GM21381 (cell line): ENCODE measurements at regions not wholly inside any gene's neighbourhood (a gene's known extent, or its start where the extent isn't known, plus 50 kb on each side); places are given as distances from the start of the nearest gene placed in this dataset.

Experiments used
- ATAC-seq: cut with Tn5 transposase; IDR thresholded peaks from one replicate; pipeline ENCODE4 v1.9.1; 2021; ENCODE audit warnings: mild to moderate bottlenecking, moderate library complexity; ENCODE audit not compliant: unreplicated experiment

GRCh38 chr16:86052115-86052670, 153.2 kb downstream of the IRF8 start:
- ATAC-seq = no peak

DNA sequence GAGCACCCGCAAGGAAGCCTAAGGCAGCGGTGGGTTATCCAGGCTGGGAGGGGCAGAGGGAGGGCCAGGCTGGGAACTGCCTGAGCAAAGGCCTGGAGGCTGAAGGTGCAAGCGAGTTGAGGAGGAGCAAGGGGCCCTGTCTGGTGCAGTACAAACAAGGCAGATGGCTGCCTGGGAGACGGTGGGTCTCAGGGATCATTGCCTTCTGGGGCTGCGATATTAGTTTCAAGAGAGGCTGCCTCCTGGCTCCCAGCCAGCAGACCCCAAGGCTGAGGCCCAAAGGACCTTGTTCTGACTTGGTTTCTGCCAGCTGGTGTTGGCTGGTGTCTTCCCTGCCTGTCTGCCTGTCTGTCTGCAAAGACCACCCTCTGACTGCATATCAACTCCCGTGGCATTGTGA, 154.0 kb downstream of the IRF8 start:
- no peak for ATAC-seq

DNA sequence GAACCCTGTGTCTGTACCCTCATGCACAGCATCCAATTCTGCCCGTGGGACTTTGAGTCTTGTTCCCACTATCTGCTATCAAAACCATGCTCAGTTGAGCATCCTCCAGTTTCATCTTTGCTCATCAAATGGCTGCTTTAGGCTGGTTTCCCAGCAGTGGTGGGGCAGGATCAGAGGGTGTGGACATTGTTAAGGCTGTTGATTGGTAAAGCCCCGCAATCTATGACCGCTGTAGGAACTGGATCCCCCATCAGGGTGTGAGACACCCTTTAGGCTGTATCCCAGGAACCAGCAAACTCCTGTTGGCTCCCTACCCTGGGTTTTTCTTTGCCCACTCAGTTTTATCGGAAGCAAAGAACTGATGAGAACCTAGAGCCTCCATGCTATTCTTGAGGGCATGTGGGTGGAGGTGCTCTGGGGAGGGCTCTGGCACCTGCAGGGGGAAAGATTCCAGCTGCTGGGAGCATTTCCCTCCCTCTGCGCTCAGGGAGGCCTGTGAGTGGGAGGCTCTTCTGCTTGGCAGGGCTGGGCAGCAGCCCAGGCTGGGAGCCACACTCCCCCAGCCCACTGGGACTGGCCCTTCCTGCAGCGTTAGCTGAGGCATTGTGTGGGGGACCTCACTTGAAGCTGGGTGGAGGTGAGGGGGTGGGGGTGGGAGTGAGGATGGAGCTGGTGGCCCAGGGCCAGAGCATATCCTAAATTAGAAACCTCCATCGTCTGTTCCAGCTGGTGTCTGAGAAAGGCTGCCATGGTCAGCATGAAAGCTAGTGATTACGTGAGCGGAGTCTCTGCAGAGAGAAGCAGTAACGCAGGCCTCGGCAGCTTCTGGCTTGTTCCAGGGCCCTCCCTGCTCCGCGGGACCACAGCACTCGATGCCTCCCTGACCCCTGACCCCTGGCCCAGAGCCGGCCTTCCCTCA, 160.6 kb downstream of the IRF8 start:
- ATAC-seq = no peak

GRCh38 chr16:86060381-86061317, 161.7 kb downstream of the IRF8 start:
- no peak for ATAC-seq

DNA sequence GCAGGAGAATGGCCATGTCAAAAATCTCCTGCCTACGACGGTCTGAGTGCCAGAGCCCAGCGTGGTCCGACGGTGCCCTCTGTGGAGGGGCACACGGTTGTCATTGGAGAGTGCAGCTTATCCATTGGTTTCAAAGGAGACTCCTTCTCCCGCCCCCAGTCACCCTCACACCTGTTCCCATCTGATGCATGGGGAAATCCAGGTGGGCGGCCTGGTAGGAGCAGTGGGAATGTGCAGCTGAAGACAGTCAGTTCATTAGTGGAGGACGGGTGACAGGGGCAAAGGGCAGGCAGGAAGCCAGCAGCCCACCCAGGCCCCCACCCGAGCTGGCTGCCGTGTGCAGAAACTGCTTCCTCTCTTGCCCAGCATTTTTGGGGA, 162.3 kb downstream of the IRF8 start:
- no peak for ATAC-seq

GRCh38 chr16:86061721-86062120, 162.8 kb downstream of the IRF8 start:
- ATAC-seq = no peak

- no peak for ATAC-seq
Measured at GRCh38 chr16:86062271-86062965, 163.5 kb downstream of the IRF8 start.

DNA sequence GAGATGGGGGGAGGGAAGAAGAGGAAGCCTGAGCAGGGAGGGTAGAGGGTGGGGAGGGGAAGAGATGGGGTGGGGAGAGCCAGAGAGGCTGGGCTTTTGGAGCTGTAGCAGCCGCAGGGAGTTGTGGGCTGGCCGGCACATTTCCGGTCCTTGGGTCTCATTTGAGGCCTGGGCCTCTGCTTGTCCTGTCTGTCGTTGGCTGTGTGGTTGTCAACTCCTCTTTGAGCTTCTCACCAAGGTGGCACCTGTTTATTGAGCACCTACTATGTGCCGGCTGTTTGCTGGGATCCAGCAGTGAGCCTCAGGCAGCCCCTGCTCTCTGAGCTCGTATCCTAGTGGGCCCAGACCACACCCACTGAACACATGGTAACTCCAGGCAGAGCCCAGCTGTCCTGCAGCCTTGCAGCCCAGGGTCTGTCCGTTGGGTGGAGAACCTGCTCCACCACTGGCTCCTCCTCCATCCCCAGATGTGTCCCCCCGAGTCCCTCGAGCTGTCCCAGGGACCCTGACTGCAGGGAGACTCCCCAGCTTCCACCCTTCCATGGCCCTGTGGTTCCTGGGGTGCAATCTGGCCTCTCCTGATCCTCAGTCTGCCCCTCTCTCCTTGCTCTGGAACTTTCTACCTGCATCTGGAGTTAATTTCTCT, 164.9 kb downstream of the IRF8 start:
- no peak for ATAC-seq

DNA sequence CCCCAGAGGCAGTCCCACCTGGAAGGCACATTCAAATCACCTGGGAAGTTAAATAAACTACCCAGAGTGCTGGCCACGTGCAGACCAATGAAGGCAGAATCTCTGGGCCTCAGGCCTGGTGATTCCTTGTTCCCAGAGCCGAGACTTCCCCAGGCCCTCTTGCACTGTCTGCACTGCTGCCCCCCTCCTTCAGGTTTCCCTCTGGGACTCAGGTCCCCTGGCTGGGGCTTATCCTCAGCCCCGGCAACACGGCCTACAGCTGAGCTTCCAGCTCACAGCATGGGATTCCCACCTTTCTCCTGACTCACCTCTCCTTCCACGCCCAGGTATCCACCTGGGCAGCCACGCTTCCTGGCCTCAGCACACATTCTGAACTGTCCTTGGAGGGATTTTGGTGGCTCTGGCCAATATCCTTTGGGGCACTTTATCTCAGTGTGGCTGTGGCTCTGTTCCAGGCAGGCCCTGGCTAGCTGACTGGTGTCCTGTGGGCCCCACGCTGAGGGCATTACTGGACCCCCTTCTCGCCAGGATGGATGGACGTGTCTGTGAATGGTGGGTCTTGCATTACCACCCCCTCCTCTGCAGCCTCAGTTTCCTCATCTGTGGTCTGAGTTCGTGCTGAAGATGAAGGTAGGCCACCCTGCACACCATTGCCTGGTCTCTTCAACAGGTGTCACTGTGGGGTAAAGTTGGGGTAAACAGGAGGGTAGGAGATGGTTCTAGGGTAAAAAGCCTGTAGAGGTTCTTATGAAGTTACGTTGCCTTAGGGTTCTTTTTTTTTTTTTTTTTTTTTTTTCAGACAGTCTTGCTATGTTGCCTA, 165.7 kb downstream of the IRF8 start:
- ATAC-seq = no peak

GRCh38 chr16:86065711-86066110, 166.7 kb downstream of the IRF8 start:
- no peak for ATAC-seq

GRCh38 chr16:86066811-86067210, 167.8 kb downstream of the IRF8 start:
- ATAC-seq = no peak

GRCh38 chr16:86067516-86067915, 168.6 kb downstream of the IRF8 start:
- no peak for ATAC-seq

GRCh38 chr16:86067936-86068335, 169.0 kb downstream of the IRF8 start:
- no peak for ATAC-seq

DNA sequence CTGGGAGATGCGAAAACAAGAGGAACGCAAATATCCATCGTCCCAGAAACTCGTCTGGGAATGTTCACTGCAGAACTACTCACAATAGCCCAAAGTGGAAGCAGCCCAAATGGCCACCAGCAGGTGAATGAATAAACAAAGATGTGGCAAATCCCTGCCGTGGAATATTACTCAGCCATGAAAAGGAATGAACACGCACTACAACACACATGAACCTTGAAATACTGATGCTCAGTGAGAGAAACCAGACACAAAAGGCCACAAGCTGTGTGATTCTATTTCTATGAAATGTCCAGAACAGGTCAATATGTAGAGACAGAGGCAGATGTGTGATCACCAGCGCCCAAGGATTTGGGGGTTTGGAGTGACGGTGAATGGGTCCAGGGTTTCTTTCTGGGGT, 169.8 kb downstream of the IRF8 start:
- no peak for ATAC-seq

- ATAC-seq = no peak
Measured at GRCh38 chr16:86069736-86070298, 170.9 kb downstream of the IRF8 start.

DNA sequence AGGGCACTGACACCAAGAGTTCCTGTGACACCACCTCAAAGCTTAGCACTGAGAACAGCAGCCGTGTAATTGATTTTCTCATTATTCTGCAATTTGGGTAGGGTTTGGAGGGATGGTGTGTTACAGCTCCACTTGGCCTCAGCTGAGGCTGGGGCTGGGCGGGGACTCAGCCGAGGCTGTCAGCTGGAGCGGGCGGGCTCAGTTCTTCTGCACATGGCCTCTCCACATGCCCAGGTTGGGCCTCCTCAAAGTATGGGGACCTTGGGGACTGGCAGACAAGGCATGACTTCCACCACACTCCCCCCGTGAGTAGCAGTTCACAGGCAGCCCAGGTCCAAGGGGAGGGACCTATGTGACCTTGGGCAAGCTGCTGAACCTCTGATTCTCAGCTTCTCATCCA, 171.5 kb downstream of the IRF8 start:
- ATAC-seq = no peak

GRCh38 chr16:86070971-86071370, 172.0 kb downstream of the IRF8 start:
- no peak for ATAC-seq

DNA sequence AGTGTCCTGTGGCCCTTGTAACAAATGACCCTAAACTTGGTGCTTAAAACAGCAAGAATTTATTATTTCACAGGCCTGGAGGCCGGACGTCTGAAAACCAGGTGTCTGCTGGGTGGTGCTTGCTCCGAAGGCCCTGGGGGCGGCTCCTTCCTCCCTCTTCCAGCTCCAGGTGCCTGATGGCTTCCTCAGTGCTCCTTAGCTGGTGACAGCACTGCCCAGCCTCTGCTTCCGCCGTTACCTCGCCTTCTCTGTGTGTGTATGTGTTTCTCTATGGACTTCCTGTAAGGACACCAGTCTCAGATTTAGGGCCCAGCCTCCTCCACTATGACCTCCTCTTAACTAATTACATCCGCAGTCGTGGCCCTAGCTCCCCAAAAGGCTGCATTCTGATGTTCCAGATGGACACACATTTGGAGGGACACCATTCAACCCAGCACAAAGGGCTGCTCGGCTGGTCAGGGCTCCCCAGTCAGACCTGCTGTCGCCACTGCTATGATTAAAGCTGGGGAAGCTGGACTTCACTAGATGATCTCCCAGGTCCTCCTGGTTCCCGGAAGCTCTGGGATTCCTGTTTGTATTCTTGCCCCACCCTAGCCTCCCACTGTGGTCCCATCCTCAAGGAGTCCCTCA, 172.8 kb downstream of the IRF8 start:
- ATAC-seq = no peak
